IMR-90 (cell line): ENCODE measurements at regions not wholly inside any gene's neighbourhood (a gene's known extent, or its start where the extent isn't known, plus 50 kb on each side); places are given as distances from the start of the nearest gene placed in this dataset.

Experiments used
- ATAC-seq: fragments of 200-7000 bp; cut with Tn5 transposase; 2 replicates; pipeline ENCODE4 v1.9.1; 2020; ENCODE audit warnings: low read depth, mild to moderate bottlenecking, moderate library complexity
- BruUV-seq: library from RNA; stranded (reverse); fragments of 400-500 nt; replicated peaks from 2 replicates; lab custom pipeline; 2021; lab: Mats Ljungman, UMichigan
- CTCF ChIA-PET: fragments of 300-600 bp; formaldehyde crosslinking; extraction: SDS; loops from one replicate; lab custom pipeline; 2021; ENCODE audit warnings: antibody characterized with exemption; lab: Yijun Ruan, JAX
- POLR2A ChIA-PET: fragments of 300-600 bp; sonication (Branson Sonifier 250); formaldehyde crosslinking; loops from one replicate; lab custom pipeline; 2022; ENCODE audit warnings: antibody characterized with exemption; ENCODE audit not compliant: unreplicated experiment; lab: Charles Lee
- DNase-seq: peaks from one replicate; pipeline ENCODE4 v3.0.0; 2013
- H2AFZ ChIP-seq: replicated peaks from 2 replicates; pipeline ENCODE3; 2013; ENCODE audit warnings: low read length, mild to moderate bottlenecking; ENCODE audit not compliant: poor library complexity
- H2AK5ac ChIP-seq: 2 replicates; pipeline ENCODE4 v1.6.1; 2013; ENCODE audit warnings: low read depth, low read length, inconsistent platforms
- H2AK9ac ChIP-seq: replicated peaks from 2 replicates; pipeline ENCODE3; 2013; ENCODE audit warnings: mild to moderate bottlenecking, low read depth, low read length, moderate library complexity; ENCODE audit not compliant: poor library complexity
- H2BK120ac ChIP-seq: 2 replicates; pipeline ENCODE4 v1.6.1; 2013; ENCODE audit warnings: low read depth, low read length, inconsistent platforms
- H2BK15ac ChIP-seq: 3 replicates; pipeline ENCODE4 v1.6.1; 2013; ENCODE audit warnings: low read depth, low read length, inconsistent platforms
- H2BK20ac ChIP-seq: 2 replicates; pipeline ENCODE4 v1.6.1; 2013; ENCODE audit warnings: low read depth, mild to moderate bottlenecking, inconsistent platforms, low read length, moderate library complexity
- H2BK5ac ChIP-seq: 2 replicates; pipeline ENCODE4 v1.6.1; 2013; ENCODE audit warnings: mild to moderate bottlenecking, low read depth, low read length, inconsistent platforms; ENCODE audit not compliant: poor library complexity, severe bottlenecking
- H3K14ac ChIP-seq: replicated peaks from 2 replicates; pipeline ENCODE4 v1.6.1; 2013; ENCODE audit warnings: low read depth, low read length, inconsistent platforms
- H3K18ac ChIP-seq: 2 replicates; pipeline ENCODE4 v1.6.1; 2013; ENCODE audit warnings: low read depth, low read length, control low read depth
- H3K23ac ChIP-seq: 2 replicates; pipeline ENCODE4 v1.6.1; 2013; ENCODE audit warnings: low read depth, low read length, inconsistent platforms
- H3K27ac ChIP-seq: 2 replicates; pipeline ENCODE4 v1.5.1; 2013; ENCODE audit warnings: mild to moderate bottlenecking, control low read depth, low read length; ENCODE audit not compliant: insufficient read depth
- H3K27me3 ChIP-seq: 2 replicates; pipeline ENCODE4 v1.6.1; 2013; ENCODE audit warnings: low read length; ENCODE audit not compliant: control insufficient read depth, insufficient read depth
- H3K36me3 ChIP-seq: 2 replicates; pipeline ENCODE4 v1.6.1; 2013; ENCODE audit warnings: low read length, mixed read lengths; ENCODE audit not compliant: control insufficient read depth, insufficient read depth
- H3K4ac ChIP-seq: 2 replicates; pipeline ENCODE4 v1.6.1; 2013; ENCODE audit warnings: low read depth, low read length, inconsistent platforms
- H3K4me1 ChIP-seq: 2 replicates; pipeline ENCODE4 v1.6.1; 2013; ENCODE audit warnings: low read length, mixed read lengths; ENCODE audit not compliant: control insufficient read depth, insufficient read depth
- H3K4me2 ChIP-seq: 2 replicates; pipeline ENCODE4 v1.6.1; 2013; ENCODE audit warnings: low read depth, mild to moderate bottlenecking, control low read depth, low read length, moderate library complexity
- H3K4me3 ChIP-seq: 2 replicates; pipeline ENCODE4 v1.5.1; 2013; ENCODE audit warnings: low read depth, mild to moderate bottlenecking, control low read depth, low read length, moderate library complexity; ENCODE audit not compliant: insufficient read depth
- H3K56ac ChIP-seq: 2 replicates; pipeline ENCODE4 v1.6.1; 2013; ENCODE audit warnings: low read length, inconsistent platforms; ENCODE audit not compliant: insufficient read depth; ENCODE audit errors: extremely low read depth
- H3K79me1 ChIP-seq, 2 experiments: 2 replicates each; pipeline ENCODE4 v1.6.1; 2013; ENCODE audit warnings: low read length in 2 of 2, inconsistent platforms in 1 of 2, low read depth in 1 of 2
- H3K9ac ChIP-seq: 2 replicates; pipeline ENCODE4 v1.6.1; 2013; ENCODE audit warnings: low read depth, low read length, control low read depth
- H3K9me1 ChIP-seq: 2 replicates; pipeline ENCODE4 v1.6.1; 2013; ENCODE audit warnings: low read length, inconsistent platforms; ENCODE audit not compliant: insufficient read depth
- H3K9me3 ChIP-seq: 2 replicates; pipeline ENCODE4 v1.6.1; 2013; ENCODE audit warnings: low read length; ENCODE audit not compliant: control insufficient read depth, insufficient read depth
- H4K20me1 ChIP-seq: 2 replicates; pipeline ENCODE4 v1.6.1; 2013; ENCODE audit warnings: low read length, inconsistent platforms; ENCODE audit not compliant: insufficient read depth
- H4K5ac ChIP-seq: 2 replicates; pipeline ENCODE4 v1.6.1; 2013; ENCODE audit warnings: mild to moderate bottlenecking, low read depth, low read length, control low read depth
- H4K8ac ChIP-seq, 2 experiments: 2 replicates each; pipeline ENCODE4 v1.6.1; 2013; ENCODE audit warnings: low read depth in 2 of 2, low read length in 2 of 2, control low read depth in 1 of 2, inconsistent platforms in 1 of 2
- H4K91ac ChIP-seq: 2 replicates; pipeline ENCODE4 v1.6.1; 2013; ENCODE audit warnings: low read depth, low read length, inconsistent platforms; ENCODE audit not compliant: insufficient read depth
- BHLHE40 ChIP-seq: fragments of 150-350 bp; IDR thresholded peaks from 2 replicates; pipeline ENCODE4 v1.6.1; 2016; ENCODE audit warnings: mild to moderate bottlenecking, low read depth, low read length
- CEBPB ChIP-seq: IDR thresholded peaks from 2 replicates; pipeline ENCODE4 v1.6.1; 2012; ENCODE audit warnings: low read depth, low read length, improper control_type of control experiment
- CHD1 ChIP-seq: IDR thresholded peaks from 2 replicates; pipeline ENCODE4 v1.6.1; 2012; ENCODE audit warnings: low read depth, low read length, improper control_type of control experiment
- CTCF ChIP-seq: conservative IDR thresholded peaks from 2 replicates; pipeline ENCODE4 v1.5.1; 2012; ENCODE audit warnings: mild to moderate bottlenecking, low read depth, low read length, improper control_type of control experiment
- ELK1 ChIP-seq: fragments of 150-350 bp; IDR thresholded peaks from 2 replicates; pipeline ENCODE4 v1.6.1; 2016; ENCODE audit warnings: low read depth, mild to moderate bottlenecking, low read length, moderate library complexity, borderline replicate concordance
- FOS ChIP-seq: fragments of 150-350 bp; IDR thresholded peaks from 2 replicates; pipeline ENCODE4 v1.6.1; 2016; ENCODE audit warnings: low read depth, low read length
- MAFK ChIP-seq: IDR thresholded peaks from 2 replicates; pipeline ENCODE4 v1.6.1; 2012; ENCODE audit warnings: low read depth, low read length, improper control_type of control experiment
- MAZ ChIP-seq: IDR thresholded peaks from 2 replicates; pipeline ENCODE4 v1.6.1; 2012; ENCODE audit warnings: low read depth, mild to moderate bottlenecking, low read length, improper control_type of control experiment, moderate library complexity, borderline replicate concordance
- MXI1 ChIP-seq: IDR thresholded peaks from 2 replicates; pipeline ENCODE4 v1.6.1; 2012; ENCODE audit warnings: low read depth, mild to moderate bottlenecking, low read length, moderate library complexity, borderline replicate concordance
- NFE2L2 ChIP-seq: fragments of 150-350 bp; IDR thresholded peaks from 2 replicates; pipeline ENCODE4 v1.6.1; 2016; ENCODE audit warnings: low read depth, mild to moderate bottlenecking, low read length
- POLR2A ChIP-seq: IDR thresholded peaks from 2 replicates; pipeline ENCODE4 v1.6.1; 2012; ENCODE audit warnings: mild to moderate bottlenecking, low read depth, low read length
- RAD21 ChIP-seq: IDR thresholded peaks from 2 replicates; pipeline ENCODE4 v1.6.1; 2012; ENCODE audit warnings: low read length, improper control_type of control experiment
- RCOR1 ChIP-seq: IDR thresholded peaks from 2 replicates; pipeline ENCODE4 v1.6.1; 2012; ENCODE audit warnings: mild to moderate bottlenecking, low read length, improper control_type of control experiment; ENCODE audit not compliant: insufficient replicate concordance
- RFX5 ChIP-seq: IDR thresholded peaks from 2 replicates; pipeline ENCODE4 v1.8.0; 2012; ENCODE audit warnings: low read depth, mild to moderate bottlenecking, low read length, moderate library complexity
- SMC3 ChIP-seq: fragments of 150-350 bp; IDR thresholded peaks from 2 replicates; pipeline ENCODE4 v1.6.1; 2016; ENCODE audit warnings: low read depth, mild to moderate bottlenecking, antibody characterized with exemption, low read length, moderate library complexity
- USF2 ChIP-seq: fragments of 150-350 bp; IDR thresholded peaks from 2 replicates; pipeline ENCODE4 v1.6.1; 2017; ENCODE audit warnings: mild to moderate bottlenecking, antibody characterized with exemption, low read length, low read depth
- WGBS, 2 experiments: methylation state at CpG; one replicate each; pipeline versions ENCODE4 v1.1.5 to v1.1.7; 2013; ENCODE audit warnings: missing lambda C conversion rate in 2 of 2; ENCODE audit not compliant: insufficient read length in 1 of 2; ENCODE audit errors: extremely low coverage in 2 of 2; 5-methylcytosine and 5-hydroxymethylcytosine counted together
- dilution Hi-C: fragments of 300-500 bp; cut with HindIII; formaldehyde crosslinking; loops from one replicate; pipeline ENCODE4 v1.14.3; 2018; ENCODE audit warnings: low sequenced_read_pairs; ENCODE audit not compliant: unreplicated experiment
- in situ Hi-C: fragments of 300-500 bp; cut with MboI; formaldehyde crosslinking; loops from 3 replicates; pipeline ENCODE4 v1.14.3; 2019; ENCODE audit warnings: low sequenced_read_pairs, inconsistent platforms, mixed read lengths
- intact Hi-C: fragments of 100-400 bp; cut with micrococcal nuclease; formaldehyde crosslinking; loops from 2 replicates; pipeline ENCODE4 v1.10.0; 2022

GRCh38 chr9:82206946-82207345 lies 218.4 kb downstream of the SPATA31D1 start:
- ChIA-PET CTCF (no interaction called here), POLR2A (no interaction called here)
- H3K18ac ChIP-seq = no peak overlapping the region
- H4K5ac ChIP-seq = no peak overlapping the region
- H3K4me1 ChIP-seq = no peaks in the 10 kb centered on the region
- no peaks in the 10 kb centered on the region for H3K36me3 ChIP-seq
- no peak overlapping the region for H2BK120ac ChIP-seq
- no peak overlapping the region for H3K56ac ChIP-seq
- no TSS peak for BruUV-seq
- H2BK15ac ChIP-seq = no peak overlapping the region
- no peak overlapping the region for H3K4ac ChIP-seq
- H2BK5ac ChIP-seq = no peak overlapping the region
- no peak overlapping the region for H3K4me3 ChIP-seq
- no peak overlapping the region for H2AK9ac ChIP-seq
- WGBS, 2 experiments = no CpG with 5 or more reads among the region's 1 CpG
- no peak overlapping the region for H4K91ac ChIP-seq
- no peaks in the 10 kb centered on the region; the same call in 1 of the 2 replicates for H3K9me3 ChIP-seq
- no peak overlapping the region for H3K4me2 ChIP-seq
- H4K20me1 ChIP-seq = no peaks in the 10 kb centered on the region
- DNase-seq (no peak), ATAC-seq (no peak)
- no peak overlapping the region for H2BK20ac ChIP-seq
- intact Hi-C loops = no loop called here
- dilution Hi-C loops = no loop called here
- H3K27ac ChIP-seq = no peak overlapping the region
- H3K27me3 ChIP-seq = no peaks in the 10 kb centered on the region
- H3K79me1 ChIP-seq = no peaks in the 10 kb centered on the region
- in situ Hi-C loops = no loop called here
- no peaks in the 10 kb centered on the region; the same call in 1 of the 2 replicates for H3K9me1 ChIP-seq
- H2AFZ ChIP-seq = no peak overlapping the region
- no peak overlapping the region for H3K9ac ChIP-seq
- H3K14ac ChIP-seq = no peak overlapping the region
- no peak for TF ChIP-seq ELK1
- no peak for TF ChIP-seq USF2
- TF ChIP-seq FOS = no peak
- TF ChIP-seq RCOR1 = no peak
- TF ChIP-seq CTCF = no peak
- no peak for TF ChIP-seq POLR2A
- no peak for TF ChIP-seq MAZ
- no peak for TF ChIP-seq BHLHE40
- TF ChIP-seq MXI1 = no peak
- TF ChIP-seq CHD1 = no peak
- TF ChIP-seq SMC3 = no peak
- no peak for TF ChIP-seq RAD21
- no peak for TF ChIP-seq NFE2L2
- no peak for TF ChIP-seq RFX5
- no peak for TF ChIP-seq CEBPB
- no peak for TF ChIP-seq MAFK
- no peak overlapping the region for H4K8ac ChIP-seq
- no peak overlapping the region for H2AK5ac ChIP-seq
- no peak overlapping the region for H3K23ac ChIP-seq
